ENCODE measurements at regions not wholly inside any gene's neighbourhood (a gene's known extent, or its start where the extent isn't known, plus 50 kb on each side); places are given as distances from the start of the nearest gene placed in this dataset.

DNA sequence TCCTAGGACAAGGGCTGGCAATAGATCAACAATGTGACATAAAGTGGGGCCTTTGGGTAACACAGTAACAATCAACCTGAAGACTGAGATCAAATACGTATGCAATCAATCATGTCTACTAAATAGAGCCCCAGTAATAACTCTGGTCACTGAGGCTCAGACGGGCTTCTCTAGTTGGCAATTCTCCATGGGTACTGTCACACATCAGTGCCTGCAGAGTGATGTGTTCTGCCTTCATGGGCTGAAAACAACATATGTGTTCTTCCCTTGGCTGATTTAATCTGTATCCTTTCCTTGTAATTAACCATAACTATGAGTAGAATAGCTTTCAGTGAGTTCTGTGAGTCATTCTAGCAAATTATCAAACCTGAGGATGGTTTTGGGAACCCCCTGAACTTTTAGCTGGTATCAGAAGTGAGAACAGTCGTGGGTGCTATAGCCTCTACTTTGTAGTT is 113.6 kb downstream of the TMCO5A start:
- H3K4me3 Mint-ChIP-seq: no peak overlapping the region
- peak; percentile 14 for ATAC-seq (ENCODE audit: low read depth)
- no peaks in the 10 kb centered on the region for H3K36me3 Mint-ChIP-seq (ENCODE audit: low read depth)
- TF ChIP-seq, protein P1, sequence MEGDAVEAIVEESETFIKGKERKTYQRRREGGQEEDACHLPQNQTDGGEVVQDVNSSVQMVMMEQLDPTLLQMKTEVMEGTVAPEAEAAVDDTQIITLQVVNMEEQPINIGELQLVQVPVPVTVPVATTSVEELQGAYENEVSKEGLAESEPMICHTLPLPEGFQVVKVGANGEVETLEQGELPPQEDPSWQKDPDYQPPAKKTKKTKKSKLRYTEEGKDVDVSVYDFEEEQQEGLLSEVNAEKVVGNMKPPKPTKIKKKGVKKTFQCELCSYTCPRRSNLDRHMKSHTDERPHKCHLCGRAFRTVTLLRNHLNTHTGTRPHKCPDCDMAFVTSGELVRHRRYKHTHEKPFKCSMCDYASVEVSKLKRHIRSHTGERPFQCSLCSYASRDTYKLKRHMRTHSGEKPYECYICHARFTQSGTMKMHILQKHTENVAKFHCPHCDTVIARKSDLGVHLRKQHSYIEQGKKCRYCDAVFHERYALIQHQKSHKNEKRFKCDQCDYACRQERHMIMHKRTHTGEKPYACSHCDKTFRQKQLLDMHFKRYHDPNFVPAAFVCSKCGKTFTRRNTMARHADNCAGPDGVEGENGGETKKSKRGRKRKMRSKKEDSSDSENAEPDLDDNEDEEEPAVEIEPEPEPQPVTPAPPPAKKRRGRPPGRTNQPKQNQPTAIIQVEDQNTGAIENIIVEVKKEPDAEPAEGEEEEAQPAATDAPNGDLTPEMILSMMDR (IDR thresholded peaks at IDR 0.05): no peak
- no peaks in the 10 kb centered on the region for H3K27me3 Mint-ChIP-seq
- CTCF ChIA-PET: no interaction called here
- POLR2A ChIA-PET: no interaction called here
- no peaks in the 10 kb centered on the region for H3K4me1 Mint-ChIP-seq
- H3K27ac Mint-ChIP-seq: no peak overlapping the region
- no peaks in the 10 kb centered on the region for H3K9me3 Mint-ChIP-seq
- no peak for DNase-seq
- intact Hi-C loops (cut with micrococcal nuclease): no loop called here

DNA sequence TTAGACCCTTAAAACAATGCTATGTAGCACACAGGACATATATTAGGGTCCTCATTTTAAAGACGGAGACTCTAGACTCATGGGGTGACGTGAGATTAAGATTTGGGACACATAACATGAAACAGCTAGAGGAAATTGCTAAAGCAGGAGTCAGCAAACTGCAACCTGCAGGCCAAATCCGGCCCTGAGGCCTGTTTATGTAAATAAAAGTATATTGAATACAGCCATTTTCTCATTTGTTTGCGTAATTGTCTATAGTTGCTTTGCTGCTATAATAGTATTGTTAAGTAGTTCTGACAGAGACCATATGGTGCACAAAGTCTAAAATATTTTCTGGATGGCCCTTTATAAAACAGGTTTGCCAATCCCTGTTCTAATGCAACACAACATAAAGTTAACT is 115.5 kb downstream of the TMCO5A start:
- DNase-seq: no peak
- Mint-ChIP-seq H3K9me3 (no peaks in the 10 kb centered on the region), H3K36me3 (ENCODE audit: low read depth) (no peaks in the 10 kb centered on the region), H3K4me3 (no peak overlapping the region), H3K27me3 (no peaks in the 10 kb centered on the region), H3K4me1 (no peaks in the 10 kb centered on the region), H3K27ac (no peak overlapping the region)
- intact Hi-C loops (cut with micrococcal nuclease): no loop called here
- ChIA-PET CTCF (no interaction called here), POLR2A (no interaction called here)
- no peak for ATAC-seq (ENCODE audit: low read depth)
- TF ChIP-seq, protein P1 (IDR thresholded peaks at IDR 0.05): no peak

- no peak for ATAC-seq (ENCODE audit: low read depth)
- H3K4me1 Mint-ChIP-seq: no peaks in the 10 kb centered on the region
- no peaks in the 10 kb centered on the region for H3K27me3 Mint-ChIP-seq
- no peak overlapping the region for H3K4me3 Mint-ChIP-seq
- intact Hi-C loops (cut with micrococcal nuclease): no loop called here
- ChIA-PET POLR2A (no interaction called here), CTCF (no interaction called here)
- H3K9me3 Mint-ChIP-seq: no peaks in the 10 kb centered on the region
- DNase-seq: no peak
- TF ChIP-seq, protein P1 (IDR thresholded peaks at IDR 0.05): no peak
- H3K36me3 Mint-ChIP-seq (ENCODE audit: low read depth): no peaks in the 10 kb centered on the region
- no peak overlapping the region for H3K27ac Mint-ChIP-seq
Measured at GRCh38 chr15:38050529-38051448, 116.3 kb downstream of the TMCO5A start.

GRCh38 chr15:38053205-38053604 is 118.8 kb downstream of the TMCO5A start:
- Mint-ChIP-seq H3K4me3 (no peak overlapping the region), H3K9me3 (no peaks in the 10 kb centered on the region), H3K36me3 (ENCODE audit: low read depth) (no peaks in the 10 kb centered on the region), H3K27me3 (no peaks in the 10 kb centered on the region), H3K27ac (no peak overlapping the region), H3K4me1 (no peaks in the 10 kb centered on the region)
- TF ChIP-seq, protein P1 (IDR thresholded peaks at IDR 0.05): no peak
- intact Hi-C loops (cut with micrococcal nuclease): no loop called here
- DNase-seq (no peak), ATAC-seq (ENCODE audit: low read depth) (no peak)
- CTCF ChIA-PET: no interaction called here
- POLR2A ChIA-PET: no interaction called here

DNA sequence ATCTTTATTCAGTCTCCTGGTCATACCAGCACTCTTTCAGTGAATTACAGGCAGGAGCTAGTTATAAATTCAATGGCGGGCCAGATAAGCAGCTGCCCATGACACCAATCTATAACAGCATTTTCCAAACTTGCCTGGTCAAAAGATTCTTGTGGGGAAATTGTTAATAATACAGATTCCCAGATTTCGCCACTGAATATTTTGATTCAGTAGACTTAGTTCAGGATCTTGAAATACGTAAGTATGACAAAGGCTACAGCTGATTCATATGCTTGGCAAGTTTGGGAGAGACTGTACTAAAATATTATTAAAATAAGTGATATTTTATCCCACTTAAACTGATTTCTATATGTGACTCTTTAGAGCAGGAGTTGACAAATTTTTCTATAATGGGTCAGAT is 119.3 kb downstream of the TMCO5A start:
- no peak overlapping the region for H3K4me3 Mint-ChIP-seq
- peaks cover 2% of the 10 kb centered on the region for H3K27me3 Mint-ChIP-seq
- CTCF ChIA-PET: no interaction called here
- no peak overlapping the region for H3K27ac Mint-ChIP-seq
- intact Hi-C loops (cut with micrococcal nuclease): no loop called here
- no peak for ATAC-seq (ENCODE audit: low read depth)
- no peaks in the 10 kb centered on the region for H3K9me3 Mint-ChIP-seq
- H3K36me3 Mint-ChIP-seq (ENCODE audit: low read depth): no peaks in the 10 kb centered on the region
- TF ChIP-seq, protein P1 (IDR thresholded peaks at IDR 0.05): no peak
- POLR2A ChIA-PET: no interaction called here
- DNase-seq: no peak
- peaks cover under 1% of the 10 kb centered on the region for H3K4me1 Mint-ChIP-seq

All from activated B cell treated with CpG ODN at 0.5 μM for 24 hours (primary cell).